H9 (cell line): ENCODE measurements at regions not wholly inside any gene's neighbourhood (a gene's known extent, or its start where the extent isn't known, plus 50 kb on each side); places are given as distances from the start of the nearest gene placed in this dataset.

Source experiments
- DNase-seq: peaks from one replicate; pipeline ENCODE4 v3.0.0-alpha.2; 2017
- H2AFZ ChIP-seq: one replicate; pipeline ENCODE4 v1.6.1; 2013; ENCODE audit warnings: mild to moderate bottlenecking, low read length, control low read depth, moderate library complexity
- H2AK5ac ChIP-seq: 2 replicates; pipeline ENCODE4 v1.6.1; 2013; ENCODE audit warnings: low read length, control low read depth, mixed read lengths; ENCODE audit not compliant: insufficient read length
- H2BK120ac ChIP-seq: one replicate; pipeline ENCODE4 v1.6.1; 2013; ENCODE audit warnings: low read depth, mild to moderate bottlenecking, low read length, control low read depth, inconsistent platforms; ENCODE audit not compliant: poor library complexity, severe bottlenecking
- H2BK12ac ChIP-seq: 2 replicates; pipeline ENCODE4 v1.6.1; 2013; ENCODE audit warnings: low read length, control low read depth, mixed read lengths, low read depth; ENCODE audit not compliant: insufficient read length
- H2BK15ac ChIP-seq: 2 replicates; pipeline ENCODE4 v1.6.1; 2013; ENCODE audit warnings: low read depth, low read length, control low read depth
- H2BK20ac ChIP-seq: one replicate; pipeline ENCODE4 v1.6.1; 2013; ENCODE audit warnings: low read depth, mild to moderate bottlenecking, low read length, control low read depth, inconsistent platforms; ENCODE audit not compliant: poor library complexity, severe bottlenecking
- H2BK5ac ChIP-seq: 2 replicates; pipeline ENCODE4 v1.6.1; 2013; ENCODE audit warnings: low read length, control low read depth, mixed read lengths; ENCODE audit not compliant: insufficient read length
- H3K14ac ChIP-seq: 2 replicates; pipeline ENCODE4 v1.6.1; 2013; ENCODE audit warnings: low read length, control low read depth; ENCODE audit not compliant: insufficient read depth
- H3K18ac ChIP-seq: 2 replicates; pipeline ENCODE4 v1.6.1; 2013; ENCODE audit warnings: low read depth, mild to moderate bottlenecking, mixed read lengths, low read length, control low read depth; ENCODE audit not compliant: insufficient read length
- H3K23ac ChIP-seq: 2 replicates; pipeline ENCODE4 v1.6.1; 2013; ENCODE audit warnings: low read length, control low read depth, mixed read lengths, low read depth; ENCODE audit not compliant: insufficient read length
- H3K23me2 ChIP-seq: 2 replicates; pipeline ENCODE4 v1.6.1; 2013; ENCODE audit warnings: low read depth, mild to moderate bottlenecking, mixed read lengths, low read length, control low read depth; ENCODE audit not compliant: insufficient read length, poor library complexity, severe bottlenecking
- H3K27ac ChIP-seq: 2 replicates; pipeline ENCODE4 v1.5.1; 2013; ENCODE audit warnings: low read length, control low read depth, mixed read lengths, low read depth; ENCODE audit not compliant: insufficient read length
- H3K27me3 ChIP-seq: 2 replicates; pipeline ENCODE4 v1.6.1; 2013; ENCODE audit warnings: low read length, control low read depth, inconsistent platforms; ENCODE audit not compliant: insufficient read depth
- H3K4ac ChIP-seq: 2 replicates; pipeline ENCODE4 v1.6.1; 2013; ENCODE audit warnings: low read depth, mild to moderate bottlenecking, control low read depth, inconsistent platforms, low read length, moderate library complexity
- H3K4me1 ChIP-seq: 2 replicates; pipeline ENCODE4 v1.6.1; 2013; ENCODE audit warnings: low read length, control low read depth, inconsistent platforms; ENCODE audit not compliant: insufficient read depth
- H3K4me2 ChIP-seq: 2 replicates; pipeline ENCODE4 v1.6.1; 2013; ENCODE audit warnings: low read length, control low read depth, mixed read lengths; ENCODE audit not compliant: insufficient read length, insufficient read depth
- H3K56ac ChIP-seq: 2 replicates; pipeline ENCODE4 v1.6.1; 2013; ENCODE audit warnings: low read depth, mild to moderate bottlenecking, mixed read lengths, low read length, control low read depth; ENCODE audit not compliant: insufficient read length
- H3K79me1 ChIP-seq: 2 replicates; pipeline ENCODE4 v1.6.1; 2013; ENCODE audit warnings: low read depth, mild to moderate bottlenecking, moderate library complexity, low read length, control low read depth, inconsistent platforms; ENCODE audit not compliant: insufficient read depth, poor library complexity, severe bottlenecking
- H3K79me2 ChIP-seq: 2 replicates; pipeline ENCODE4 v1.6.1; 2013; ENCODE audit warnings: low read length, control low read depth, inconsistent platforms; ENCODE audit not compliant: insufficient read depth
- H3K9ac ChIP-seq: 2 replicates; pipeline ENCODE4 v1.6.1; 2013; ENCODE audit warnings: low read length, control low read depth, mixed read lengths; ENCODE audit not compliant: insufficient read length; ENCODE audit errors: extremely low read depth
- H3K9me3 ChIP-seq: one replicate; pipeline ENCODE4 v1.6.1; 2013; ENCODE audit warnings: low read depth, low read length, inconsistent platforms; ENCODE audit not compliant: control insufficient read depth
- H3T11ph ChIP-seq: one replicate; pipeline ENCODE4 v1.6.1; 2013; ENCODE audit warnings: mild to moderate bottlenecking, low read length, control low read depth, inconsistent platforms
- H4K20me1 ChIP-seq: one replicate; pipeline ENCODE4 v1.6.1; 2013; ENCODE audit not compliant: control insufficient read depth, insufficient read length, insufficient read depth
- H4K5ac ChIP-seq: 2 replicates; pipeline ENCODE4 v1.6.1; 2013; ENCODE audit warnings: low read depth, mild to moderate bottlenecking, mixed read lengths, low read length, control low read depth; ENCODE audit not compliant: insufficient read length
- H4K8ac ChIP-seq: replicated peaks from 2 replicates; pipeline ENCODE4 v1.6.1; 2013; ENCODE audit warnings: low read length, control low read depth, mixed read lengths, low read depth; ENCODE audit not compliant: insufficient read length
- H4K91ac ChIP-seq: 2 replicates; pipeline ENCODE4 v1.6.1; 2013; ENCODE audit warnings: low read depth, mild to moderate bottlenecking, moderate library complexity, mixed read lengths, low read length, control low read depth; ENCODE audit not compliant: insufficient read length
- H3K27ac Mint-ChIP-seq, 3 experiments: 2 replicates in 2 of 3; 3 replicates in 1 of 3; pipeline ENCODE4 v1.8.0; 2020 to 2021; ENCODE audit warnings: mixed read lengths in 3 of 3, mild to moderate bottlenecking in 1 of 3, moderate library complexity in 1 of 3
- H3K27me3 Mint-ChIP-seq: 2 replicates; pipeline ENCODE4 v1.8.0; 2021; ENCODE audit warnings: low read depth, mild to moderate bottlenecking, moderate library complexity, mixed read lengths
- H3K36me3 Mint-ChIP-seq, 3 experiments: 2 replicates in 2 of 3; 3 replicates in 1 of 3; pipeline ENCODE4 v1.8.0; 2020 to 2021; ENCODE audit warnings: low read depth in 3 of 3, mixed read lengths in 3 of 3; ENCODE audit not compliant: insufficient read depth in 1 of 3
- H3K4me1 Mint-ChIP-seq, 2 experiments: 2 replicates each; pipeline ENCODE4 v1.8.0; 2020; ENCODE audit warnings: mixed read lengths in 2 of 2
- H3K4me3 Mint-ChIP-seq, 2 experiments: 2 replicates in 1 of 2; 3 replicates in 1 of 2; pipeline ENCODE4 v1.8.0; 2020 to 2021; ENCODE audit warnings: mild to moderate bottlenecking in 2 of 2, mixed read lengths in 2 of 2, moderate library complexity in 1 of 2
- H3K9me3 Mint-ChIP-seq, 2 experiments: 2 replicates in 1 of 2; 3 replicates in 1 of 2; pipeline ENCODE4 v1.8.0; 2020; ENCODE audit warnings: mild to moderate bottlenecking in 2 of 2, mixed read lengths in 2 of 2, moderate library complexity in 1 of 2
- WGBS: extraction: QIAGEN DNeasy Blood & Tissue Kit; methylation state at CpG from one replicate; pipeline ENCODE4 v1.1.7; 2013; ENCODE audit warnings: missing lambda C conversion rate, low lambda C conversion rate, mixed read lengths; ENCODE audit not compliant: insufficient read length; ENCODE audit errors: extremely low coverage; 5-methylcytosine and 5-hydroxymethylcytosine counted together
- TF ChIP-seq, protein P1 (sequence below): fragments of 200-600 bp; sonication (generic); conservative IDR thresholded peaks from 3 replicates; pipeline ENCODE4 v1.8.0; 2021; ENCODE audit warnings: antibody characterized with exemption, mild to moderate bottlenecking

DNA sequence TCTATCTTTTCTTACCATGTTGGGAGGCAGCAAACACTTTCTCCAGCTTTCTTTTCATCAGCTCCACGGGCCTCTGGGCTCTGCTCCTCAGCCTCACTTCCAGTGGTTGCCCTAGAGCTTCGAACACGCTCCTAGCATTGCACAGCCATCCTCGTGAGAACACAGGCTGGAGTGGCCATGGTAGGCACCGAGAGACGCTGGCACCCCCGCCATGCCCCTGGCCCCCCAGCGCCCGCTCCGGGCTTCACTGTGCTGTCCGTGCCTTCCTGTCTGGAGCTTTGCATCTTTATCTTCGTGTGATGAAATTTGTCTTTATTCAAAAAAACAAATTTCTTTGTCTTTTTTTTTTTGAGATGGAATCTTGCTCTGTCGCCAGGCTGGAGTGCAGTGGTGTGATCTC is 352.2 kb downstream of the TMEM121 start:
- H4K20me1 ChIP-seq, result no peaks in the 10 kb centered on the region
- no peak overlapping the region for H2BK12ac ChIP-seq
- H3K4me2 ChIP-seq, result no peak overlapping the region
- DNase-seq, result no peak
- no CpG with 5 or more reads among the region's 13 CpGs for WGBS
- H3K4me1 Mint-ChIP-seq, result no peaks in the 10 kb centered on the region
- H3K9ac ChIP-seq, result no peak overlapping the region
- TF ChIP-seq, protein P1, sequence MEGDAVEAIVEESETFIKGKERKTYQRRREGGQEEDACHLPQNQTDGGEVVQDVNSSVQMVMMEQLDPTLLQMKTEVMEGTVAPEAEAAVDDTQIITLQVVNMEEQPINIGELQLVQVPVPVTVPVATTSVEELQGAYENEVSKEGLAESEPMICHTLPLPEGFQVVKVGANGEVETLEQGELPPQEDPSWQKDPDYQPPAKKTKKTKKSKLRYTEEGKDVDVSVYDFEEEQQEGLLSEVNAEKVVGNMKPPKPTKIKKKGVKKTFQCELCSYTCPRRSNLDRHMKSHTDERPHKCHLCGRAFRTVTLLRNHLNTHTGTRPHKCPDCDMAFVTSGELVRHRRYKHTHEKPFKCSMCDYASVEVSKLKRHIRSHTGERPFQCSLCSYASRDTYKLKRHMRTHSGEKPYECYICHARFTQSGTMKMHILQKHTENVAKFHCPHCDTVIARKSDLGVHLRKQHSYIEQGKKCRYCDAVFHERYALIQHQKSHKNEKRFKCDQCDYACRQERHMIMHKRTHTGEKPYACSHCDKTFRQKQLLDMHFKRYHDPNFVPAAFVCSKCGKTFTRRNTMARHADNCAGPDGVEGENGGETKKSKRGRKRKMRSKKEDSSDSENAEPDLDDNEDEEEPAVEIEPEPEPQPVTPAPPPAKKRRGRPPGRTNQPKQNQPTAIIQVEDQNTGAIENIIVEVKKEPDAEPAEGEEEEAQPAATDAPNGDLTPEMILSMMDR, result no peak
- H2AK5ac ChIP-seq, result no peak overlapping the region
- no peaks in the 10 kb centered on the region for H3K23me2 ChIP-seq
- H3K4me3 Mint-ChIP-seq, result no peak overlapping the region
- peaks cover 2% of the 10 kb centered on the region for H3K27me3 Mint-ChIP-seq
- H4K8ac ChIP-seq, result no peak overlapping the region
- no peak overlapping the region for H3K56ac ChIP-seq
- H3K27ac Mint-ChIP-seq, result no peak overlapping the region
- peaks cover 63% of the 10 kb centered on the region for H3K9me3 ChIP-seq
- no peak overlapping the region for H3K23ac ChIP-seq
- no peak overlapping the region for H2BK5ac ChIP-seq
- no peak overlapping the region for H2BK120ac ChIP-seq
- peaks cover 84 to 96% of the 10 kb centered on the region in 2 experiments for H3K9me3 Mint-ChIP-seq
- no peak overlapping the region for H3K18ac ChIP-seq
- peaks cover 5 to 31% (median 9%) of the 10 kb centered on the region in 3 experiments; a peak in 5 of 7 replicates for H3K36me3 Mint-ChIP-seq
- no peaks in the 10 kb centered on the region for H3K27me3 ChIP-seq
- H3K14ac ChIP-seq, result no peak overlapping the region
- H2BK15ac ChIP-seq, result no peak overlapping the region
- no peak overlapping the region for H4K5ac ChIP-seq
- no peaks in the 10 kb centered on the region for H3K79me1 ChIP-seq
- no peaks in the 10 kb centered on the region for H3K4me1 ChIP-seq
- no peak overlapping the region for H3K27ac ChIP-seq
- H2BK20ac ChIP-seq, result no peak overlapping the region
- no peak overlapping the region for H2AFZ ChIP-seq
- H3K4ac ChIP-seq, result no peak overlapping the region
- H3T11ph ChIP-seq, result no peak overlapping the region
- no peak overlapping the region for H4K91ac ChIP-seq
- no peaks in the 10 kb centered on the region for H3K79me2 ChIP-seq
